Epithelial cell of prostate (primary cell): ENCODE measurements at regions not wholly inside any gene's neighbourhood (a gene's known extent, or its start where the extent isn't known, plus 50 kb on each side); places are given as distances from the start of the nearest gene placed in this dataset.

Experiments
- DNase-seq: peaks from one replicate; pipeline ENCODE4 v3.0.0-alpha.2; 2011; ENCODE audit warnings: low read depth, low spot score
- H3K27ac ChIP-seq: fragments of 450-650 bp; 2 replicates; pipeline ENCODE4 v1.5.1; 2017; ENCODE audit warnings: mild to moderate bottlenecking

DNA sequence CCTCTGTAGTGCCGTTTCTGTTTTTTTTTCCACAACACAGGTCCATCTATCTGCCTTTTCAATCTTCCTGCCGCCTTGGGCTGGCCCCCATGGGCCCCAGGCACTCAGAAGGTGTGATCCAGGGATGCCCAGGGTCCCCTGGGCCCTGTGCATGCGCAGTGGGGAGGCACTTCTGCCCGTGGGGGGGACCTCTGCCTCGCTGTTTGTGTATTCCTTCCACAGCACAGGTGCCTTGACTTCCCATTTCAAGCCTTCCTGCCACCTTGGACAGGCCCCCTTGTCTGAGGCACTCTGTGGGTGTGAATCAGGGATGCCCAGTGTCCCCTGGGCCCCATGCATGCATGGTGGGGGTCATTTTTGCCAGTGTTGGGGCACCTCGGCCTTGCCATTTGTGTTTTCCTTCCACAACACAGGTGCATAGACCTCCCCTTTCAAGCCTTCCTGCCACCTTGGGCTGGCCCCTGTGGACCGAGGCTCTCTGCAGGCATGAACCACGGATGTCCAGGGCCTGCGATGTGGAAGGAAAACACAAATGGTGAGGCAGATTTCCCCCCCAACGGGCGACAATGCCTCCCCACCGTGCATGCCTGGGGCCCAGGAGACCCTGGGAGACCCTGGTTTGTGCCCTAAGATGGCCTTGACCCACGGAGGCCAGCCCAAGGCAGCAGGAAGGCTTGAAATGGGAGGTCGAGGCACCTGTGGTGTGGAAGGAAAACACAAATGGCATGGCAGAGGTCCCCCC lies 366.5 kb downstream of the ALG10 start:
- DNase-seq: no peak

DNA sequence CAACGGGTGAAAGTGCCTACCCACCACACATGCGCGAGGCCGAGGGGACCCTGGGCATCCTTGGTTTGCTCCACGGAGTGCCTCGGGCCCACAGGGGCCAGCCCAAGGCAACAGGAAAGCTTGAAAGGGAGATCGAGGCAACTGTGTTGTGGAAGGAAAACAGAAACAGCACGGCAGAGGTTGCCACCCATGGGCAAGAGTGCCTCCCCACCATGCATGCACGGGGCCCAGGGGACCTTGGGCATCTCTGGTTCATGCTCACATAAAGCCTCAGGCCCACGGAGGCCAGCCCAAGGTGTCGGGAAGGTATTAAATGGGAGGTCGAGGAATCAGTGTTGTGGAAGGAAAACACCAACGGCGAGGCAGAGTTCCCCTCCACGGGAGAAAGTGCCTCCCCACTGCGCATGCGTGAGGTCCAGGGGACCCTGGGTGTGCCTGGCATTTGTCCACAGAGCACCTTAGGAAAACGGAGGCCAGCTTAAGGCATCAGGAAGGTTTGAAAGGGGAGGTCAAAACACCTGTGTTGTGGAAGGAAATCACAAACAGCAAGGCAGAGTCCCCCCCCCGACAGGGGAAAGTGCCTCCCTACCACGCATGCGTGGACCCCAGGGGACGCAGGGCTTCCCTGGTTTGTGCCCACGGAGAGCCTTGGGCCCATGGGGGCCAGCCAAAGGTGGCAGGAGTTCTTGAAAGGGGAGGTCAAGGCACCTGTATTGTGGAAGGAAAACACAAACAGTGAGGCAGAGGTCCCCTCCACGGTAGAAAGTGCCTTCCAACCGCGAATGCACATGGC lies 367.3 kb downstream of the ALG10 start:
- no peak for DNase-seq
- H3K27ac ChIP-seq: no peak overlapping the region

More for the DNA sequence above, 366.5 kb downstream of the ALG10 start:
- H3K27ac ChIP-seq: no peak overlapping the region

DNA sequence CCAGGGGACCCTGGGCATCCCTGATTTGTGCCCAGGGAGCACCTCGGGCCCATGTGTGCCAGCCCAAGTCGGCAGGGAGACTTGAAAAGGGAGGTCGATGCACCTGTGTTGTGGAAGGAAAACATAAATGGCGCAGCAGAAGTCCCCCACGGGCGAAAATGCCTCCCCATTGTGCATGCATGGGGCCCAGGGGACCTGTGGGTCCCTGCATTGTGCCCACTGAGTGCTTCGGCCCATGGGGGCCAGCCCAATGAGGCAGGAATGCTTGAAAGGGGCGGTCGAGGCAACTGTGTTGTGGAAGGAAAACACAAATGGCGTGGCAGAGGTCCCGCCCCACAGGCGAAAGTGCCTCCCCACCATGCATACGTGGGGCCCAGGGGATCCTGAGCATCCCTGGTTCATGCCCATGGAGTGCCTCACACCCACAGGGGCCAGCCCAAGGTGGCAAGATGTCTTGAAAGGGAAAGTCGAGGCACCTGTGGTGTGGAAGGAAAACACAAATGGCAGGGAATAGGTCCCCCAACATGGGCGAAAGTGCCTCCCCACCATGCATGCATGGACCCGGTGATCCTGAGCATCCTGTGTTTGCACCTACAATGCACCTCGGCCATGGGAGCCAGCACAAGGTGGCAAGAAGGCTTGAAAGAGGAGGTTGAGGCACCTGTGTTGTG lies 368.0 kb downstream of the ALG10 start:
- DNase-seq: no peak
- H3K27ac ChIP-seq: no peak overlapping the region

DNA sequence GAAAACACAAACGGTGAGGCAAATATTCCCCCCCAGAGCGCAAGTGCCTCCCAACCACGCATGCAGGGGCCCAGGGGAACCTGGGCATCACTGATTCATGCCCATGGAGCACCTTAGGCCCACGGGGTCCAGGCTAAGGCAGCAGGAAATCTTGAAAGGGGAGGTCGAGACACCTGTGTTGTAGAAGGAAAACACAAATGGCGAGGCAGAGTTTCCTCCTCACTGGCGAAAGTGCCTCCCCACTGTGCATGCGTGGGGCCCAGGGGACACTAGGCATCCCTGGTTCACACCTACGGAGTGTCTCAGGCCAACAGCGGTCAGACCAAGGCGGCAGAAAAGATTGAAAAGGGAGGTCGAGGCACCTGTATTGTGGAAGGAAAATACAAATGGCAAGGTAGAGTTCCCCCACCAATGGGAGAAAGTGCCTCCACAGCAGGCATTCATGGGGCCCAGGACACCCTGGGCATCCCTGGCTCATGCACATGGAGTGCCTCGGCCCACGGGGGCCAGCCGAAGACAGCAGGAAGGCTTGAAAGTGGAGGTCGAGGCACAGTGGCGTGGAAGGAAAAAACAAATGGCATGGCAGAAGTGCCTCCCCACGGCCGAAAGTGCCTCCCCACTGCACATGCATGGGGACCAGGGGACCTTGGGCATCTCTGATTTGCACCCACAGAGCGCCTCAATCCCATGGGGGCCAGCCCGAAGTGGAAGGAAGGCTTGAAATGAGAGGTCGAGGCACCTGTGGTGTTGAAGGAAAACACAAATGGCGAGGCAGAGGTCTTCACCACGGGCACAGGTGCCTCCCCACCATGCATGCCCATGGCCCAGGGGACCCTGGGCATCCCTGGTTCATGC lies 368.8 kb downstream of the ALG10 start:
- H3K27ac ChIP-seq: no peak overlapping the region
- no peak for DNase-seq

DNA sequence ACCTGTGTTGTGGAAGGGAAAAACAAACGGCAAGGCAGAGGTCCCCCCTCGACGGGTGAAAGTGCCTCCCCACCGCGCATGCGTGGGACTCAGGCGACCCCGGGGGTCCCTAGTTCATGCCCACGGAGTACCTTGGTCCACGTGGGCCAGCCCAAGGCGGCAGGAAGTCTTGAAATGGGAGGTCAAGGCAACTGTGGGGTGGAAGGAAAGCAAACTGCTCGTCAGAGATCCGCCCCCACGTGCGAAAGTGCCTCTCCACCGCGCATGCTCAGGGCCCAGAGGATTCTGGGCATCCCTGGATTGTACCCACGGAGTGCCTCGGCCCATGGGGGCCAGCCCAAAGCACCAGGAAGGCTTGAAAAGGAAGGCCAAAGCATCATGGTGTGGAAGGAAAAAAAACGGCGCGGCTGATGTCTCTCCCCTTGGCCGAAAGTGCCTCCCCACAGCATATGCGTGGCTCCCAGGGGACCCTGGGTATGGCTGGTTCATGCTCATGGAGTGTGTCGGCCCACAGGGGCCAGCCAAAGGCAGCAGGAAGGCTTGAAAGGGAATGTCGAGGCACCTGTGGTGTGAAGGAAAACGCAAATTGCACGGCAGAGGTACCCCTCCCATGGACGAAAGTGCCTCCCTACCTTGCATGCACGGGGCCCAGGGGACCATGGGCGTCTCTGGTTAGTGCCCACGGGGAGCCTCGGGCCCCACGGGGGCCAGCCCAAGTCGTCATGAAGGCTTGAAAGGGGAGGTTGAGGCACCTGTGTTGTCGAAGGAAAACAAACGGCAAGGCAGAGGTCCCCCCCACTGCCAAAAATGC lies 369.7 kb downstream of the ALG10 start:
- DNase-seq: no peak

DNA sequence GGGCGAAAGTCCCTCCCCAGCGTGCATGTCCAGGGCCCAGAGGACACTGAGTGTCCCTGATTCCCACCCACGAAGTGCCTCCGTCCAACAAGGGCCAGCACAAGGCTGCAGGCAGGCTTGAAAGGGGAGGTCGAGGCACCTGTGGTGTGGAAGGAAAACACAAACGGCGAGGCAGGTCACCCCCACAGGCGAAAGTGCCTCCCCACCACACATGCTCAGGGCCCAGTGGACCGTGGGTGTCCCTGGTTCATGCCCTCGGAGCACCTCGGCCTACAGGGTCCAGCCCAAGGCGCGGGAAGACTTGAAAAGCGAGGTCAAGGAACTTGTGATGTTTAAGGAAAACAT lies 370.4 kb downstream of the ALG10 start:
- no peak for DNase-seq
- H3K27ac ChIP-seq: no peak overlapping the region

More for the DNA sequence above, 369.7 kb downstream of the ALG10 start:
- H3K27ac ChIP-seq: no peak overlapping the region

DNA sequence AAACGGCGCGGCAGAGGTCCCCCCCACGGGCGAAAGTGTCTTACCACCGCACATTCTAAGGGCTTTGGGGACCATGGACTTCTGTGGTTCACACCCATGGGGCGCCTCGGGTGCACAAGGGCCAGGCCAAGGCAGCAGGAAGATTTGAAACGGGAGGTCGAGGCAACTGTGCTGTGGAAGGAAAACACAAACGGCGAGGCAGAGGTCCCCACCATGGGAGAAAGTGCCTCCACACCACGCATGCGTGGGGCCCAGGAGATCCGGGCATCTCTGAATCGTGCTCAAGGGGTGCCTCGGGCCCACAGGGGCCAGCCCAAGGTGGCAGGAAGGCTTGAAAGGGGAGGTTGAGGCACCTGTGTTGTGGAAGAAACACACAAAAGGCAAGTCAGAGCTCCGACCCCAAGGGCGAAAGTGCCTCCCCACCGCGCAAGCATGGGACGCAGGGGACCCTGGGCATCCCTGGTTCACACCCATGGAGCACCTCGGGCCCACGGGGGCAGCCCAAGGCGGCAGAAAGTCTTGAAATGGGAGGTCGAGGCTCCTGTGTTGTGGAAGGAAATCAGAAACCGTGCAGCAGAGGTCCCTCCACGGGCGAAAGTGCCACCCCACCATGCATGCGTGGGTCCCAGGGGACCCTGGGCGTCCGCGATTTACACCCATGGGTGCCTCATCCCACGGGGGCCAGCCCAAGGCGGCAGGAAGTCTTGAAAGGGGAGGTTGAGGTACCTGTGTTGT lies 371.0 kb downstream of the ALG10 start:
- no peak overlapping the region for H3K27ac ChIP-seq
- no peak for DNase-seq

DNA sequence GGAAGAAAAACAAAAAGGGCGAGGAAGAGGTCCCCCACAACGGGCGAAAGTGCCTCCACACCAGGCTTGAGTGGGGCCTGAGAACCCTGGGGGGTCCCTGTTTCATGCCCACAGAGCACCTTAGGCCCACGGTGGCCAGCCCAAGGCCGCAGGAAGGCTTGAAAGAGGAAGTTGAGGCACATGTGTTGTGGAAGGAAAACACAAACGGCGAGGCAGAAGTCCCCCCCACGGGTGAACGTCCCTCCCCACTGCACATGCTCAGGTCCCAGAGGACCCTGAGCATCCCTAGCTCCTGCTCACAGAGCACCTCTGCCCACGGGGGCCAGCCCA lies 371.5 kb downstream of the ALG10 start:
- H3K27ac ChIP-seq: no peak overlapping the region
- no peak for DNase-seq

DNA sequence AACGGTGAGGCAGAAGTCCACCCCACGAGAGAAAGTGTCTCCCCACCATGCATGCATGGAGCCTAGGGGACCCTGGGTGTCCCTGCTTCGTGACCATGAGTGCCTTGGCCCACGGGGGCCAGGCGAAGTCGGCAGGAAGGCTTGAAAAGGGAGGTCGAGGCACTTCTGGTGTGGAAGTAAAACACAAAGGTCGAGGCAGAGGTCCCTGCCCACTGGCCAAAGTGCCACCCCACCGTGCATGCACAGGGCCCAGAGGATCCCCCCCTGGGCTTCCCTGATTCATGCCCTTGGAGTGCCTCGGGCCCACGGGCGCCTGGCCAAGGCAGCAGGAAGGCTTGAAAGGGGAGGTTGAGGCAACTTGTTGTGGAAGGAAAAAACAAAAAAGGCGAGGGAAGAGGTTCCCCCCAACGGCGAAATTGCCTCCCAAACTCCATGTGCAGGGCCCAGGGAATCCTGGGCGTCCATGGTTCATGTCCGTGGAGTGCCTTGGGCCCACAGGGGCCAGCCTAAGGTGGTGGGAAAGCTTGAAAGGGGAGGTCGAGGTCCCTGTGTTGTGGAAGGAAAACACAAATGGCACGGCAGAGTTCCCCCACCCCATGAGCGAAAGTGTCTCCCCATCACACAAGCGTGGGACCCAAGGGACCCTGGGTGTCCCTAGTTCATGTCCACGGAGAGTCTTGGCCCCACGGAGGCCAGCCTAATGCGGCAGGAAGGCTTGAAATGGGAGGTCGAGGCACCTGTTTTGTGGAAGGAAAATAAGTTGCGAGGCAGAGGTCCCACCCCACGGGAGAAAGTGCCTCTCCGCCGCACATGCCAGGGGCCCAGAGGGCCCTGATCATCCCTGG lies 372.1 kb downstream of the ALG10 start:
- no peak overlapping the region for H3K27ac ChIP-seq
- no peak for DNase-seq

DNA sequence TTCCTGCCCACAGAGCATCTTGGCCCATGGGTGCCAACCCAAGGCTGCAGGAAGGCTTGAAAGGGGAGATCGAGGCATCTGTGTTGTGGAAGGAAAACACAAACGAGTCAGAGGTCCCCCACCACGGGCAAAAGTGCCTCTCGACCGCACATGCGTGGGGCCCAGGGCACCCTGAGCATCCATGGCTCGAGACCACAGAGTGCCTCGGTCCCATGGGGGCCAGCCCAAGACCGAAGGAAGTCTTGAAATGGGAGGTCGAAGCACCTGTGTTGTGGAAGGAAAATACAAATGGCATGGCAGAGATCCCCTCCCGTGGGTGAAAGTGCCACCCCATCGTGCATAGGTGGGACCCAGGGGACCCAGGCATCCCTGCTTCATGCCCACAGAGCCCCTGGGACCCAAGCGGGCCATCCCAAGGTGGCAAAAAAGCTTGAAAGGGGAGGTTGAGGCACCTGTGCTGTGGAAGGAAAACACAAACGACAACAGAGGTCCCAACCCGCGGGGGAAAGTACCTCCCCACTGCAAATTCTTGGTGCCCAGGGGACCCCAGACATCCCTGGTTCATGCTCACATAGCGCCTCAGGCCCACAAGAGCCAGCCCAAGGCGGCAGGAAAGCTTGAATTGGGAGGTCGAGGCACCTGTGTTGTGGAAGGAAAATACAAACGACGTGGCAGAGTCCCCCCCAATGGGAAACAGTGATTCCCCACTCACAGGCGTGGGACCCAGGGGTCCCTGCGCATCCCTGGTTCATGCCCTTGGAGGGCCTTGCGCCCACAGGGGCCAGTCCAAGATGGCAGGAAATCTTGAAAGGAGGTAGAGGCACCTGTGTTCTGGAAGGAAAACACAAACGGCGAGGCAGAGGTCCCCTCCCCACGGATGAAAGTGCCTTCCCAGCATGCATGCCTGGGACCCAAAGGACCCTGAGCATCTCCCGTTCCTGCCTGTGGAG lies 373.0 kb downstream of the ALG10 start:
- no peak overlapping the region for H3K27ac ChIP-seq
- DNase-seq: no peak

DNA sequence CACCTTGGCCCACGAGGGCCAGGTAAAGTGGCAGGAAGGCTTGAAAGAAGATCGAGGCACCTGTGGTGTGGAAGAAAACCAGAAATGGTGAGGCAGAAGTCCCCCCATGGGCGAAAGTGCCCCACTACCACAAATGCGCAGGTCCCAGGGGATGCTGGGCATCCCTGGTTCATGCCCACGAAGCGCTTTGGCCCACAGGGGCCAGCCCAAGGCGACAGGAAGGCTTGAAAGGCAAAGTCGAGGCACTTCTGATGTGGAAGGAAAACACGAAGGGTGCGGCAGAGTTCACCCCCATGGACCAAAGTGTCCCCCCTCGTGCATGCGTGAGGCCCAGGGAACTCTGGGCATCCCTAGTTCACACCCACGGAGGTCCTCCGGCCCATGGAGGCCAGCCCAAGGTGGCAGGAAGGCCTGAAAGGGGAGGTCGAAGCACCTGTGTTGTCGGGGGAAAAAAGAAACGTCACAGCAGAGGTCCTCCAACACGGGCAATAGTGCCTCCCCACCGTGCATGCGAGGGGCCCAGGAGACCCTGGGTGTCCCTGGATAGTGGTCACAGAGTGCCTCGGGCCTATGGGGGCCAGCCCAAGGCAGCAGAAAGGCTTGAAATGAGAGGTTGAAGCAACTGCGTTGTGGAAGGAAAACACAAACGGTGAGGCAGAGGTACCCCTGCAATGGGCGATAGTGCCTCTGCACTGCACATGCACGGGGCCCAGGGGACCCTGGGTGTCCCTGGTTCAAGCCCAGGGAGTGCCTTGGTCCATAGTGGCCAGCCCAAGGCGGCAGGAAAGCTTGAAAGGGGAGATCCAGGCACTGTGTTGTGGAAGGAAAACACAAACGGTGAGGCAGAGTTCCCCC lies 373.9 kb downstream of the ALG10 start:
- no peak for DNase-seq
- H3K27ac ChIP-seq: no peak overlapping the region

DNA sequence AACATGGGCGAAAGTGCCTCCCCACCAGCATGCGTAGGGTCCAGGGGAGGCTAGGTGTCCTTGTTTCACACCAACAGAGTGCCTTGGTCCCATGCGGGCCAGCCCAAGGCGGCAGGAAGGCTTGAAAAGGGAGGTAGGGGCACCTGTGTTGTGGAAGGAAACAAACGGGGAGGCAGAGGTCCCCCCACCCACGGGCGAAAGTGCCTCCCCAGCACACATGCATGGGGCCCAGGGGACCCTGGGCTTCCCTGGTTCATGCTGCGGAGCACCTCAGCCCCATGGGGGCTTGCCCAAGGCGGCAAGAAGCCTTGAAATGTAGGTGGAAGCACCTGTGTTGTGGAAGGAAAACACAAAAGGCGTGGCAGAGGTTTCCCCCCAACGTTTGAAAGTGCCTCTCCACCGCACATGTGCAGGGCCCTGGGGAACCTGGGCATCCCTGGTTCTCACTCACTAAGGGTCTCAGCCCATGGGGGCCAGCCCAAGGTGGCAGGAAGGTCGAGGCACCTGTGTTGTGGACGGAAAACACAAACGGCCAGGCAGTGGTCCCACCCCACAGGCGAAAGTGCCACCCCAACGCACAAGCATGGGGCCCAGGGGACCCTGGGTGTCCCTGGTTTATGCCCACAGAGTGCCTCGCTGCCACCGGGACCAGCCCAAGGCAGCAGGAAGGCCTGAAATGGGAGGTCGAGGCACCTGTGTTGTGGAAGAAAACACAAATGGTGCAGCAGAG lies 374.7 kb downstream of the ALG10 start:
- DNase-seq: no peak
- H3K27ac ChIP-seq: no peak overlapping the region

DNA sequence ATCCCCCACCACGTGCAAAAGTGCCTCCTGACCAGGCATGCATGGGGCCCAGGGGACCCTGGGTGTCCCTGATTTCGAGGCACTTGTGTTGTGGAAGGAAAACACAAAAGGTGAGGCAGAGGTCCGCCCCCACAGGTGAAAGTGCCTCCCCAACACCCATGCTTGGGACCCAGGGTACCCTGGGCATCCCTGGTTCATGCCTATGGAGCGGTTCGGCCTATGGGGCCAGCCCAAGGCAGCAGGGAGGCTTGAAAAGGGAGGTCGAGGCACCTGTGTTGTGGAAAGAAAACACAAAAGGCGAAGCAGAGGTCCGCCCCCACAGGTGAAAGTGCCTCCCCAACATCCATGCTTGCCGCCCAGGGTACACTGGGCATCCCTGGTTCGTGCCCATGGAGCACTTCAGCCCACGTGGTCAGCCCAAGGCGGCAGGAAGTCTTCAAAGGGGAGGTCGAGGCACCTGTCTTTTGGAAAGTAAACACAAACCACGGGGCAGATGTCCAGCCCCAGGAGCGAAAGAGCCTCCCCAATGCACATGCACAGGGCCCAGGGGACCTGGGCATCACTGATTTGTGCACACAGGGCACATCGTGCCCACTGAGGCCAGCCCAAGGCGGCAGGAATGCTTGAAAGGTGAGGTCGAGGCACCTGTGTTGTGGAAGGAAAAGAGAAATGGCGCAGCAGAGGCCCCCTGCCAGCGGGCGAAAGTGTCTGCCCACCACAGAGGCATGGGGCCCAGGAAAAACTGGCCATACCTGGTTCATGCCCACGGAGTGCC lies 375.5 kb downstream of the ALG10 start:
- no peak for DNase-seq
- no peak overlapping the region for H3K27ac ChIP-seq

DNA sequence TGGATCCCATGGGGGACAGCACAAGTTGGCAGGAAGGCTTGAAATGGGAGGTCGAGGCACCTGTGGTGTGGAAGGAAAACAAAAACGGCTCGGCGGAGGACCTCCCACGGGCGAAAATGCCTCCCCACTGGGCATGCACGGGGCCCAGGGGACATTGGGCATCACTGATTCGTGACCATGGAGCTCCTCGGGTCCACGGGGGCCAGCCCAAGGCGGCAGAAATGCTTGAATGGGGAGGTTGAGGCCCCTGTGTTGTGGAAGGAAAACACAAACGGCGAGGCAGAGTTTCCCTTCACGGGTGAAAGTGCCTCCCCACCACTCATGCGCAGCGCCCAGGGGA lies 376.0 kb downstream of the ALG10 start:
- H3K27ac ChIP-seq: no peak overlapping the region
- DNase-seq: no peak
